ENCODE measurements at regions not wholly inside any gene's neighbourhood (a gene's known extent, or its start where the extent isn't known, plus 50 kb on each side); places are given as distances from the start of the nearest gene placed in this dataset.

GRCh38 chr3:106717178-106717780, 660.0 kb upstream of the CCDC54 start:
- H3K4me3 ChIP-seq (ENCODE audit: low read depth in 1 of 2, low read length in 2 of 2): no peak overlapping the region
- no peaks in the 10 kb centered on the region for H3K27me3 ChIP-seq (ENCODE audit: insufficient read depth, low read length, poor library complexity)
- H2AFZ ChIP-seq (ENCODE audit: low read depth, low read length): no peak overlapping the region
- no peaks in the 10 kb centered on the region for H3K79me2 ChIP-seq (ENCODE audit: insufficient read depth, low read length)
- no peaks in the 10 kb centered on the region for H4K20me1 ChIP-seq (ENCODE audit: insufficient read depth, low read length)
- H3K4me2 ChIP-seq (ENCODE audit: insufficient read depth, low read length): no peak overlapping the region
- peaks cover 11% of the 10 kb centered on the region for H3K9me3 ChIP-seq (ENCODE audit: insufficient read depth, low read length, severe bottlenecking)
- no peak for TF ChIP-seq CTCF (IDR thresholded peaks at IDR 0.05; ENCODE audit: borderline replicate concordance, extremely low read depth, low read length, poor library complexity, severe bottlenecking)
- no peak for TF ChIP-seq EZH2 (IDR thresholded peaks at IDR 0.05; ENCODE audit: borderline replicate concordance, low read depth, low read length, severe bottlenecking)
- no peak overlapping the region for H3K9ac ChIP-seq (ENCODE audit: low read depth, low read length)
- no peak overlapping the region for H3K27ac ChIP-seq (ENCODE audit: low read length)
- H3K36me3 ChIP-seq (ENCODE audit: insufficient read depth, low read length): no peaks in the 10 kb centered on the region
- H3K4me1 ChIP-seq (ENCODE audit: insufficient read depth, low read length): peaks cover 3% of the 10 kb centered on the region; the same call in 1 of the 2 replicates
- no peak for DNase-seq
- no peak for ATAC-seq (ENCODE audit: insufficient read depth, low read depth)

- DNase-seq (no peak), ATAC-seq (ENCODE audit: insufficient read depth, low read depth) (no peak)
- Histone ChIP-seq H3K4me3 (ENCODE audit: low read depth in 1 of 2, low read length in 2 of 2) (no peak overlapping the region), H3K4me1 (ENCODE audit: insufficient read depth, low read length) (no peaks in the 10 kb centered on the region), H3K27me3 (ENCODE audit: insufficient read depth, low read length, poor library complexity) (no peaks in the 10 kb centered on the region), H3K36me3 (ENCODE audit: insufficient read depth, low read length) (no peaks in the 10 kb centered on the region), H2AFZ (ENCODE audit: low read depth, low read length) (no peak overlapping the region), H3K27ac (ENCODE audit: low read length) (no peak overlapping the region), H3K4me2 (ENCODE audit: insufficient read depth, low read length) (no peak overlapping the region), H4K20me1 (ENCODE audit: insufficient read depth, low read length) (no peaks in the 10 kb centered on the region), H3K79me2 (ENCODE audit: insufficient read depth, low read length) (no peaks in the 10 kb centered on the region), H3K9me3 (ENCODE audit: insufficient read depth, low read length, severe bottlenecking) (peaks cover 11% of the 10 kb centered on the region), H3K9ac (ENCODE audit: low read depth, low read length) (no peak overlapping the region)
- TF ChIP-seq CTCF (IDR thresholded peaks at IDR 0.05; ENCODE audit: borderline replicate concordance, extremely low read depth, low read length, poor library complexity, severe bottlenecking) (no peak), EZH2 (IDR thresholded peaks at IDR 0.05; ENCODE audit: borderline replicate concordance, low read depth, low read length, severe bottlenecking) (no peak)
Measured at GRCh38 chr3:106719077-106719476, 658.2 kb upstream of the CCDC54 start.

GRCh38 chr3:106719583-106719982, 657.7 kb upstream of the CCDC54 start:
- no peak overlapping the region for H3K27ac ChIP-seq (ENCODE audit: low read length)
- no peak for TF ChIP-seq EZH2 (IDR thresholded peaks at IDR 0.05; ENCODE audit: borderline replicate concordance, low read depth, low read length, severe bottlenecking)
- TF ChIP-seq CTCF (IDR thresholded peaks at IDR 0.05; ENCODE audit: borderline replicate concordance, extremely low read depth, low read length, poor library complexity, severe bottlenecking): no peak
- H3K9me3 ChIP-seq (ENCODE audit: insufficient read depth, low read length, severe bottlenecking): peaks cover 11% of the 10 kb centered on the region
- H3K4me3 ChIP-seq (ENCODE audit: low read depth in 1 of 2, low read length in 2 of 2): no peak overlapping the region
- no peaks in the 10 kb centered on the region for H3K4me1 ChIP-seq (ENCODE audit: insufficient read depth, low read length)
- ATAC-seq (ENCODE audit: insufficient read depth, low read depth) (no peak), DNase-seq (no peak)
- no peaks in the 10 kb centered on the region for H3K27me3 ChIP-seq (ENCODE audit: insufficient read depth, low read length, poor library complexity)
- H3K36me3 ChIP-seq (ENCODE audit: insufficient read depth, low read length): no peaks in the 10 kb centered on the region
- H4K20me1 ChIP-seq (ENCODE audit: insufficient read depth, low read length): no peaks in the 10 kb centered on the region
- no peak overlapping the region for H2AFZ ChIP-seq (ENCODE audit: low read depth, low read length)
- no peaks in the 10 kb centered on the region for H3K79me2 ChIP-seq (ENCODE audit: insufficient read depth, low read length)
- H3K9ac ChIP-seq (ENCODE audit: low read depth, low read length): no peak overlapping the region
- H3K4me2 ChIP-seq (ENCODE audit: insufficient read depth, low read length): no peak overlapping the region
